Kidney tubule cell (primary cell): ENCODE measurements at regions not wholly inside any gene's neighbourhood (a gene's known extent, or its start where the extent isn't known, plus 50 kb on each side); places are given as distances from the start of the nearest gene placed in this dataset.

Experiments used
- DNase-seq: peaks from one replicate; pipeline ENCODE4 v3.0.0-alpha.2; 2018; ENCODE audit warnings: low spot score

DNA sequence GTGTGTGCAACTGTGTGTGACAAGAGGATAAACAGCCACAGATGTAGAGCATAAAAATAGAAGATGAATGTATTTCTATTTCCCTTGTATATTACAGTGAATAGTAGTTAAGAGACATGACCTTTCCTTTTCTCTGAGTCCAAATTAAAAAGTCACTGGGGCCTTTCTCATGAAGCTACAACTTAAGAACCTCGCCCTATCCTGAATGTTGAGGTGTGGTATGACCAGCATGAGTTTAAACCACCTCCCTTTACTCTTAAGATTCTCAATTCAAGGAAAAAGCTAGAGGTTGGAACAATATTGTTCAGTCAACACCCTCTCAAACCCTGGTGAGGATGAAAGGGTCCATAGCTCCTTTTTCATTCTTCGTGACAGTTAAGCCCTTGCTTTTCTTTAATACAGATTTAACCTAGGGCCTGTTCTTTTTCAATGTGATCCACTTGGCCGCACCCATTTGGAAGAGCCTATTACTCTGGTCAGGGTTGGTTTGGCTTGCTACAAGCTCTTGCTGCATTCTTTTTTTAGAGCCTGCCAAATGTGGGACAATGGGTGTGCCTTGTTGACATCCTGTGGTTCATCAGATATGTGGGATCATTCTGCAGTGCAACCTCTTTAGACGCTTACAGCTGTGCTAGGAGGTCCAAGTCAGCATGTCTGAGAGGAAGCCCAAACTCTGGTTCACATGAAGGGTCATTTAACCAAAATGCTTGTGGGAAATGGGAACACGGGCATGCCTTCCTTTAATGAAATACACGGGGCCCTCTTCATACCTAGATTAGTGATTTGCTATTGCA lies 290.0 kb downstream of the HAO1 start:
- peak; percentile 4 for DNase-seq

GRCh38 chr20:7654231-7654630 lies 286.0 kb downstream of the HAO1 start:
- no peak for DNase-seq

- no peak for DNase-seq
Observed at GRCh38 chr20:7656687-7657467, 283.4 kb downstream of the HAO1 start.

DNA sequence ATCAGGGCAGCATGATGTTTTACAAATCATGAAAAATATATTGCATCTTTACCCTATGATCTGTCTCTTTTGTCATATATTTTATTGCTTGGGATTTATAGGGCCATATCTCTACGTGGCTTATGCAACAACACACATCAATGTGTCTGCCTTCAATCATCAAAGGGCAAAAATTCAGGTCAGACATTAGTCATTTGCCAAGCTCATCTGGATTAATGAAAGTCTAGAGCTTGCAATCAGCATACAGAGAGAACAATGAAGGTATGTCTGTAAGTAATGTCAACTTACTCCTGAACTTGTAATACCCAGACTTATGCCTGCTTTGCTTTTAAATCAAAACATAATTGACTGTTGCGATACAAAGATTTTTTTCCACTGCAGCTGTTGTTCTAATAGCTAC lies 282.7 kb downstream of the HAO1 start:
- no peak for DNase-seq

GRCh38 chr20:7660165-7660564 lies 280.1 kb downstream of the HAO1 start:
- DNase-seq: no peak

DNA sequence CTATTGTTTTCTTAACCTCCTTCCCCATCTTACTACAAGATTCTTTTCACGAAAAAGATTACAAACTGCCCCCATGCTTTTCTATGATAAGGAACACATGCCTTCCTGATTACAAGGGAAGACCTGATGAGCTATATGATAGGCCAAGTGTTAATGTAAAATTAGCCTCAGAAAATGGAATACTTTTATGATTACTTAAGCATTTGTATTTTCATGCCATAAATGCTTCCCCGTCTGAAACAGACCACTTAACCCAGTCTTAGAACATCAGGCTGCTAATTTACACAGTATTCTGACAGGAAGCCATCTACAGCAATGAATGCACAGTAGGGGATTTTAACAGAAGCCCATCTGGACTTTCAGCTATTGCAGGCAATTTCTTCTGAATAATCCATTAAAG lies 274.9 kb downstream of the HAO1 start:
- no peak for DNase-seq

- no peak for DNase-seq
Observed at GRCh38 chr20:7667194-7667593, 273.1 kb downstream of the HAO1 start.

GRCh38 chr20:7672571-7672970 lies 267.7 kb downstream of the HAO1 start:
- DNase-seq: no peak

GRCh38 chr20:7673841-7674240 lies 266.4 kb downstream of the HAO1 start:
- no peak for DNase-seq

- DNase-seq: peak; percentile 13
Observed at GRCh38 chr20:7682916-7683315, 257.3 kb downstream of the HAO1 start.

- no peak for DNase-seq
Observed at GRCh38 chr20:7687065-7687464, 253.2 kb downstream of the HAO1 start.

DNA sequence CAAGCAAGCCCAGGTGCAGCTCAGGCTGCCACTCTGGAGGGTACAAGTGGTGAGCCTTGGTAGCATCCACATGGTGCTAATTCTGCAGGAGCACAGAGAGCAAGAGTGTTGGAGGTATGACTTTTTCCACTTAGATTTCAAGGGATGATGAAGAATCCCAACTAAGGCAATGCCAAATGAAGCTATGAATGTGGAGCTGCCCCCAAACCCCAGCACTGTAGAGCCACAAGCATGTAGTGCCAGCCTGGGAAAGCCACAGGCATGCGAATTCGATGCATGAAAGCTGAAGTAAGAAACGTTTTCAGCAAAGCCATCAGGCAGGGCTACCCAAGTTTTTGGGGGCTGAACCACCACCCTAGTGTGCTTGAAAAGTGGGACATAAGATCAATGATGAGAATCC lies 251.1 kb downstream of the HAO1 start:
- DNase-seq: no peak

GRCh38 chr20:7691647-7692269 lies 248.5 kb downstream of the HAO1 start:
- peak; percentile 54 for DNase-seq

GRCh38 chr20:7692478-7692877 lies 247.8 kb downstream of the HAO1 start:
- DNase-seq: no peak

GRCh38 chr20:7693761-7694160 lies 246.5 kb downstream of the HAO1 start:
- no peak for DNase-seq

DNA sequence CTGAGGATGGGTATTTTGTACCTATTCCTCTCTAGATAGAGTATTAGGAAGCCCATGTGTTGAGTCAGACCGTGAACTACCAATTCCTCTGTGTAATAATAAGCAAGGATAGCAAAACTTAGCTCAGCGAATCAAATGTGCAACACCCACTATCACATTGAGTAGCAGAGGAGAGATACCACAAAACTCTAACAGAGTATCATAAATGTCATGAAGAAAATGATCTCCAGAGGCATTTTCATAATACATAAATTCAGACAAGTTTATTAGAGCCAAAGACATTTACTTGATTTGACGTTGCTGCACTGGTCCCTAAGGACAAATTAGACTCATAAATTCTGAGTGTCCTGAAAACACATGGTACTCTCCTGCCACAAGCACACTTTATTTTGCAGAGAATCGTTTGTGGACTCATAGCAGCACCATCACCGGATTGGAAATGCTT lies 245.2 kb downstream of the HAO1 start:
- peak; percentile 30 for DNase-seq

DNA sequence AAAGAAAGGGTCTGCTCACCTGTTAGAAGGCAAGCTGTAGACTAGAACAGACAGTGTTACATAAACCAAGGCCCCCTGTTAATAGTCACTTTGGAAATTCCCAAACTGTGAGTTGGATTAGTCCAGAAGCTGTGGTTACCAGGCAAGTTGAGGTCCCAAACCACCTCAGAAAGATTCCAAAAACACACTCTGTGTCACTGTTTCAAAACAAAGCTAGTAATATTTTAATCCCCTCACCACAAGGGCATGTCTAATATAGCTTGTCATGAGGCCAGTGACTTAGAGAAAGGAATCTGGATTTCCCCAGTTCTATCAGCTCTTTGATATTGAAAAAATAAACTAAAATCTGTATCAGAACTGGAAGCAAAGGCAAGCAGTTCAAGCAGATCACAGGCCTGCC lies 244.6 kb downstream of the HAO1 start:
- DNase-seq: peak; percentile 96

GRCh38 chr20:7696311-7696710 lies 243.9 kb downstream of the HAO1 start:
- DNase-seq: peak; percentile 84

- DNase-seq: peak; percentile 30
Observed at GRCh38 chr20:7702141-7702540, 238.1 kb downstream of the HAO1 start.

- DNase-seq: no peak
Observed at GRCh38 chr20:7703551-7703961, 236.7 kb downstream of the HAO1 start.

DNA sequence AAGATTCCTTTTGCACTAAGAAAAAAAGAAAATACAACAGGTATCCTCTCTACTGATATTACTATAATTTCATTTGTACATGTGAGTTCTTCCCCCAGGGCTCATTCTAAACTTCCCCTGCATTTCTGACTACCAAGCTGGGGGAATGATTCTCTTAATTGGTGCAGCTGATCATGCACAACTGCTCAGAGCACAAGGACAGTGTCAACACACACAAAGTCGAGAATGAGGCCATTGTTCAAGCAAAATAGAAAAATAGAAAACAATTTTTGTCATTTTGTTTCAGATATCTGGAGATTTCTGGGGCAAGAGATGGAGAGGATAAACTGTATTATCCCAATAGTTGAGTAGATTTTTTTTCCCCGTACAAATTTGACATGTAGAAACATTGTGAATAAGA lies 236.3 kb downstream of the HAO1 start:
- DNase-seq: no peak

- DNase-seq: no peak
Observed at GRCh38 chr20:7708112-7708511, 232.1 kb downstream of the HAO1 start.

DNA sequence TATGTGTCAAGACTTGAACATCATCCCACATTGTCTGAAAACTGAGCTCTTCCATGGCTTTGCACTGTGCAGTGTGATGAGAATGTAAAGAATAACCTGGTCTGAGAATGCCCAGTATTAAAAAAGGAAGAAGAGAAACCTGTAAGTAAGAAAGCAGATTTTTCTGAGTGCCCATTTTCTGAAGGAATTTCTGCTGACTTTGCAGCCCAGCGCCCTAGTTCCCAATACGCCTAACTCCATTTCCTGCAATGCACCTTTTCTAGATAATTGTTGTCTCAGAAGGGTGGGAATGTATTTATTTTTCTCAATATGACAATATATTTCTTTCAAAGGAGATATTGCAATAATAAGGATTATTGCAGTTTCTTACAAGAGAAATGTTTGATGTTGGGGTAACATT lies 231.5 kb downstream of the HAO1 start:
- DNase-seq: no peak
